ENCODE measurements at regions not wholly inside any gene's neighbourhood (a gene's known extent, or its start where the extent isn't known, plus 50 kb on each side); places are given as distances from the start of the nearest gene placed in this dataset.

DNA sequence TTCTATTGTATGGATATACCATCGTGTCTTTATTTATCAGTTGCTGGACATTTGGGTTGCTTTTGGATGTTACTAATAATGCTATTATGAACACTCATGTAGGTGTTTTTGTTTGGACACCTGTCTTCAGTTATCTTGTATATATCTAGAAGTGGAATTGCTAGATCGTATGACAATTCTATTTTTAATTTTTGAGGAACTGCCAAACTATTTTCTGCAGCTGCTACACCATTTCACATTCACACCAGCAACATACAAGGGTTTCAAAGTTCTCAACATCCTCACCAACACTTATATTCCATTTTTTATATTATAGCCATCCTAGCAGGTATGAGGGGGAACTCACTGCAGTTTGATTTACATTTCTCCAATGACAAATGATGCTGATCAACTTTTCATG is 324.6 kb downstream of the CAAP1 start:
- DNase-seq = no peak

DNA sequence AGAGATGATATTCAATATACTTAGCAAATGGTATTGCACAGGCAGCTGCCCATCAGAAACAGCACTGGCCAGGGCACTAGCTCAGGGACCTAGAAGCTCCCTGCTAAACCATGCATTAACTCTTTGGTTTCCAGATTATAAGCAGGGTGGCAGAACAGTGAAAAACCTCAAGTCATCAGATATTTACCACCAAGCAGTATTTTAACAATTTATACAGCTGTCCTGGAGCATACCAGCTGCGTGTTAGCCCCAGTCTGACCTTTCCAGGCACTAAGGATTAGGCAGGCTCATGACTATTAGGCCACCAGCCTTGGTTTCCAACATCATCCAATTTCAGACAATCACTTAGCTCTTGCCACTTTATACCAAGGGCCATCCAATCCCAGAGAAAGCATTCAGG is 326.5 kb downstream of the CAAP1 start:
- DNase-seq = no peak

DNA sequence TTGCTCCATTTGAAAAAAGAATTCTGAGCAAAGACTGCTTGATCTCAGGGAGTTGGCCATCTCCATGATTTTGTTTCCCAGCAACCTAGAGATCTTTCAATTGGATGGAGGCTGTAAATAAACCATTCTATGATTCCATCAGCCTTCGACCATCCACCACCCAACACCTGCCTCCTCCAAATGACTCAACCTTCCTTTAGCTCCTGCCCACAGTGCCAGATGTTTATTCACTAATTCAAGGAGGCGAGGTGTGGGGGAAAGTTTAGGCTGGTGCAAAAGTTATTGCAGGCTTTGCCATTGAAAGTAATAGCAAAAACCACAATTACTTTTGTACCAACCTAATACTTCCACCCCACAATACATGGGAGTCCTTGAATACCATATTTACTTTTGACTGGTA is 327.5 kb downstream of the CAAP1 start:
- no peak for DNase-seq

DNA sequence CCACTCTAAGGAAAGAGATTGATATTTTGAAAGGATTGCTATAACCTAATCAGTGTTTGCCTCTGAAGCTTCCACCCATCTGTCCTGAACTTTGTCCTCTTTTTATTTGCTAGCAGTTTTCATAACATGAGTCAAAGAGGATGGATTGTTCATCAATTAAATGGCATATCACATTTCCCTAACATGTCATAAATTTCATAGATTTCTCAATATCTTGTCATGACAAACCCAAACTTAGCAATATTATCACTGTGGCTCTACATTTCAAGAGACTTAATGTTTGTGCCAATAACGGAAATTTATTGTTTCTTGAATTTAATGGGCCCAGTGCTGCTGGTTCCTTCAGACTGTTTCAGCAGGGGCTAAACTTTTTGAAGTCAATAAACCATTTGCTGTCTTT is 330.3 kb downstream of the CAAP1 start:
- DNase-seq = no peak

DNA sequence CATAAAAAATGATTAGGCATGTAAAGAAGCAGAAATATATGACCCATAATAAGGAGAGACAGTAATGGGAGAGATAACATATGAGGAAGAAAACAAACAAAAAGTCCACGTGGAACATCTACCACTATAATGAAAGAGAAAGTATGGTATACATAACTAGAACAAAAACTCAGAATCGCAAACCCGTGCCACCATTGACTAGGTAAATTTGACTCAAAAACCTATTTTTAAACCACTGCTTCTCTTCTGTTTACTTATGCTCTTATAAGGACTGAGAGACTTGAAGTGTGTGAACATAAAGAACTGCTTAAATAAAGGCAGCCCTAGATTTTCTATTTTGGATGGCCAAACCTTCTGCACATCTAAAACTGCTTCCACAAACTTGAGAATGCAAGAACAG is 330.7 kb downstream of the CAAP1 start:
- no peak for DNase-seq

DNA sequence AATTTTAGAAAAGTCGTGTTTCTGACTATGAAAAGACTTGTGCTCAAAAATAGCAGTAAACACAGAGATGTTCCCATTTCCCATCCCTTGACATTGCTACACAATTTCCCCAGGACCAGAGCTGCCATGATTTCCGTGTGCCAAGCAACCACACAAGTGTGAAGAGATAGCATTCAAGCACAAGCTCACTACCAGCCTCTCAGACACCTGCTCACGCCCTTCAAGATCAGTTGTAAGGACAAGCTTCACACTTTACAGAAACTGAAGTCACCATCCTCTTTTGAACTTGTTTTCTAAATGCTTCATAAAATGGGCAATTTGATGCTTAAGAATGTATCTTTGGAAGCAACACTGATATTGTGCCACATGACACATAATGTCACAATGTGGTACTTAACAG is 333.1 kb downstream of the CAAP1 start:
- DNase-seq = no peak

DNA sequence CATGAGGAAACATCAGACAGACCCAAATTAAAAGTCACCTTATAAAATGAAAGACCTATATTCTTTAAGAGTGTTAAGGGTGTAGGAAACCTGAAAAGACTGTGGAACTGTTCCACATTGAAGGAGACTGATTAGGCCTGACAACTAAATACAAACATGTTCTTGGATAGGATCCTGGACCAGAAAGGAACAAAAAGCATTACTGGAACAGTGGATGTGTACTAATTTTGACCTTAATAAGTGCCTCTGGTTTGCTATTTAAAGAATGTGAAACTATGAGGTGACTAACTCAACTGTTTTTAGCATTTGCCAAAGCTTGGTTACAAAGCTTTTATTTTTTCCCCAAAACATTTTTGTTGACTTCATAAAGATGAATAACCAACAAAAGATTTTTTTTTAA is 340.6 kb downstream of the CAAP1 start:
- no peak for DNase-seq

DNA sequence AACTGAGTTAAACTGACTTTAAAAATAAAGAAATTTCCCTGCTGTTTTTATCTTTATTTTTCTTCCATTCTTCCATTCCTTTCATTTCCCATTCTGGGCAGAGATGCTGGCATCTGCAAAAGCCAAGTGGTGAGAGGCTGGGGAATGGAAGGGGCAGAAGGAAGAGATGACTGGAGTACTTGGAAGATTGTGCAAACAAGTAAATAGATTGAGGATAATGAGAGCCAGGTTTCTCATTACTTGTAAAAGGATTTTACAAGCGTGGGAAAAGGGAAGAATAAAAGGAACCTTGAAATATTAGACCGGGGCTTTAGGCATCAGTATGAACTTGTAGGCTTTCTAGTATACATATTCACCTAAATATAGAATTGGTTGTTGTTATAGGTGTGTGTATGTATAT is 341.2 kb downstream of the CAAP1 start:
- peak in 6 of 51 donors; percentile 0 to 2 (median 1) for DNase-seq

DNA sequence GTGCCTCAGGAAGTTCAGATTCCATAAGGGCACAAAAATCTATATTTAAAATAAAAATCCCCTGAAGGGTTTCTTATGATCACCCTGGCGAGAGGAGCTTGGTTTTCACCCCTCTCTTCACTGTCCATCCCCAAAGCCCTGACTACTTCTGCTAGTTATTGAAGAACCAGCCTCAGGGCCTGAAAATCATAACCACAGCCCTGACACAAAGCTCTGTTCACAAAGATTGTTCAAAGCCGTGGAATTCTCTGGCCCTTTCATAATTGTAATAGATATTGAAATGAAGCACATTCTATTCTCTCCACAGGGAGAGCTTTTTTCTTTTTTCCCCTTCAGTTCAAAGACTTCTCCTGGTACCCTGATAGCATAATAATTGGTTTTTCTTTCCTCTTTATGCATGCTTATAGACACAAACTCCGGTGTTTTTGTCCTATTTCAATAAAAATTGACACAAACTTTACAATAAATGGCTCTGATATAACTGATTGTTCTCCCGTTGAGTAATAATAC is 343.8 kb downstream of the CAAP1 start:
- no peak for DNase-seq

DNA sequence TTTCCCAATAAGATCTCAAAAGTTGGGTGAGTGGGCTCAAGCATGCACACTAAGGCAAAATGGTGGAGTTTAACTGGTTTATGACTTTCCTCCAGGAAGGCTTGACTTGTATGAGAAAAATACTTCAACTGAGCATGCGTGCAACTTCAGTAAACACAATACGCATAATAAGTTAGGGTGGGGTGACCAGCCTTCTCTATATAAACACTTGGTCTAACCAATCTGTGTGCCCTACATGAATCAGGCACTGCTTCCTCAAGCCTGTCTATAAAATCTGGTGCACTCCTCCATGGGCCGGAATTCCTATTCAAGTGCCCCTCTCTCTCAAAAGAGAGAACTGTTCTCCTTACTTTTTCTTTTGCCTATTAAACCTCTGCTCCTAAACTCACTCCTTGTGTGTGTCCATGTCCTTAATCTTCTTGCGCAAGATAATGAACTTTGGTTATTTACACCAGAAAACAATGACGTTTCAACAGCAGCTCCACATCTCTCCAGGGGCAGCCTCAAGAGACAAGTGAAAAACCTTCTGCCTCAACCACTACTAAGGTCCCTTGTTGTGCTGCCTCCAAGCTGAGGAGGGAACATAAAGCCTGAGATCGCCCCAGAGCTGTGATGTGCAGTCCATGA is 352.6 kb downstream of the CAAP1 start:
- DNase-seq = no peak

DNA sequence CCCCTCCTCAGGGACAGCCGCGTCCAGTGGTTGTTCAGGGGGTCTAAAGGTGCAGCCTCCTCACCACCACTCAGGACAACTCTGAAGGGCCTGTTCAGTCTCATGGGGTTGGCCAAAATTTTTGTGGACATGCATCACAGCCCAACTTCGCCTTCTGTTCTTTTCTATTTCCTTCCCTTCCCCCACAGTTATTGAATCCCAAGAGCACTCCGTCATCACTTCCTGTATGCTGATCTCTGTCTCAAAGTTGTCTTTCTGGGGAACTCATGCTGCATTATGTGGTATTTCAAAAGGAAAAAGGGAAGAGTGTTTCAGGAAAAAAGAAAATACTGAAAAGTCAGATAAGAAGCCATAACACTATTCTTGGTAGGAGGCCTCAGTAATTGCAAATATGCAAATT is 355.4 kb downstream of the CAAP1 start:
- no peak for DNase-seq

DNA sequence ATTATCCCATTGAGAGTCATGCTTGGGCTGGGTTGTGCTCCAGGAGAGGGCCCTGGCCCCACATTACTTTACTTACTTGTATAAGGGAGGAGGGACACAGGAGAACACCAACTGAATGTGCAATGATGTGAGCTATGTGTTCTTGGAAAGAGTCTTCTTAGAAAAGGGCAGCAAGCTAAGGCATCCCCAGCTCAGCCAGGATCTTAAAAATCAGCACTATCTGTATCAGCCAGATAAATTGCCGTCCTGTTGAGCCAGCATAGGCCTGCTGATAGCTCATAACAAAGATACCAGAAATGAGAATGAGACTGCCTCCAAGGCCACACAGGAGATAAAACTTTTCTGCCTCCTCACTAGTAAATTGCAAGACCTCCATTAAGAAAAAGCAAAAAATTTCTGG is 357.5 kb downstream of the CAAP1 start:
- no peak for DNase-seq

DNA sequence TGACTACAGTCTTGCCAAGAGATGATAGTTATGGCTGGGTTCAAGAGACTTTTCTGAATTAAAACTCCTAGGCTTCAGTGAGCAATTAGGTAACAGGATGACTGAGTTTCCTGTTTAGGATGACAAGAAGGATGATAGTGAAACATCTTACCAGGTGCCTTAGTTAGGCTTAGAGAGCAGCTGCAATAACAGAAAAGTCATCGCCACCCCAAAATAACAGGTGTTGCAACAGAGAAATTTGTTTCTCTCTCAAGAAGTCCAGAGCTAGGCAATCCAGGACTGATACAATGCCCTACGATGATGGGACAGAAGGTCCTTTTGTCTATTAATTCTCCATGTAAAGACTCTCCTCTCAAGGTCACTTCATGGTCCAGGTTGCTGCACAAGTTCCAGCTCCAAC is 361.8 kb downstream of the CAAP1 start:
- DNase-seq = no peak

DNA sequence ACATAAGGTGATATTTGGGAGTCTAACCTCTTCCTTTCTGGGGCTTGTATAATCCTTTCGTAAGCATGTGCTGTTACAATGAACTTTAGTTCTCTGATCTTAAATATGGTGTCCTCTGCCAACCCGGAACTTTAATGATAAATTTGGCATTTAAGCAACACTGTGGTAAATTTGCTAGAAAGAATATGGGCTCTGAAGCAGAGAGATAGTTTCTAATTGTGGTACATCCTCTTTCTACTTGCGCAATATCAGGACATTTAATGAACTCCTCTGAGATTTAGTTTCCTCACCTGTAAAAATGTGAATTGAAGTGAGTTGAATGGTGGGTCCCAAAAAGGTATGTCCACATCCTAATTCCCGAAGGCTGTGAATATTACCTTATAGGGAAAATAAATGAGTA is 364.7 kb downstream of the CAAP1 start:
- no peak for DNase-seq

DNA sequence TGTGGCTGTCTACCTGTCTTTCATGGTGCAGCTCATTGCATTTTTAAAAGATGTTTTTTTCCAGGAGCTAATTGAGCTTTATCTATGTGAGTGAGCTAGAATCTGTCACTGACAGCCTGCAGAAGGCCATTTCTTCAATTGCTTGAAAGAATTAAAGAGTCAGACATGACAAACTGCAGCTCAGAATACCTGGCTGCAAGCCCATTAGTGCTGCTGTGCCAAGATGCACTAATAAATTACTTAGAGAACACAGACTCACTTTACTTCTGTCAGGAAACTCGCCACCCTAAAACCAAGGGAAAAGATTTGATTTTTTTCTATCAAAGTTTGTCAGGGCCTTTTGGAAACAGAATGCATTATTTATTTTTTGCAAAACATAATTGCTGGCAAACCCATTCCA is 368.3 kb downstream of the CAAP1 start:
- DNase-seq = peak in 20 of 51 donors; percentile 0 to 50 (median 13)

DNA sequence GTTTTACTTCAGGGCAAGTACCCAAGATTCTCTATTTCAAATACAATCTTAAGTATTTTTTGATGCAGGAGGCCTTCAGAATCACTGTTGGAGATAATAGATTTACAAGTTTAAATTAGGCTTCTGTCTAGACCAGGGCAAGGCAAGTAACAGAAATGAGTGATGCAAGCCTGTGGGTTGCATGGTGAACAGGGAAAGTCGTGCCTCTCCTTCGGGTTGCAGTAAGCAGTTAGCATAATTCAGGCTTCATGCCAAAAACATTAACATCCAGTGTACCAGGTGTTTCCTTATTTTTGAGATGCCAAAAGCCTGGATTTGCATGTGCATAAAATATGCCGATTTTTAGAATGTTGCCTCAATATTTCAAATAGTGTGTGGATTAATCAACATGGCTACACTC is 369.0 kb downstream of the CAAP1 start:
- no peak for DNase-seq

DNA sequence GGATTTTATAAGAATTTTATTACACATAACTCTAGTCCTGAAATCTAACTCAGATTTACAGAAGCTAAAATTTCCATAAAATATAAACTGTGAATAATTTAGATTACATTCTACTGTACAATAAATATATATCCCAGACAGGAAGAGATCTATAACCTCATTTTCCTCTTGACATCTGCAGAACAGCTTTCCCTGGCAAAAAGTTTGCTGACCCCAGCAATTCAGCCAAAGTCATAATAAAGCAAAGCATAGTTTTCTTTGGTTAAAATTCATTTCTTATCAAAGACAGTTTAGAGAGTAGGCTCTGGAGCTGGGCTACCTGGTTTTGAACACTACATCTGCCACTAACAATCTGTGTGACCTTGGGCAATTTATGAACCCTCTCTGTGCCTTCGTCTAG is 372.5 kb downstream of the CAAP1 start:
- DNase-seq = no peak

DNA sequence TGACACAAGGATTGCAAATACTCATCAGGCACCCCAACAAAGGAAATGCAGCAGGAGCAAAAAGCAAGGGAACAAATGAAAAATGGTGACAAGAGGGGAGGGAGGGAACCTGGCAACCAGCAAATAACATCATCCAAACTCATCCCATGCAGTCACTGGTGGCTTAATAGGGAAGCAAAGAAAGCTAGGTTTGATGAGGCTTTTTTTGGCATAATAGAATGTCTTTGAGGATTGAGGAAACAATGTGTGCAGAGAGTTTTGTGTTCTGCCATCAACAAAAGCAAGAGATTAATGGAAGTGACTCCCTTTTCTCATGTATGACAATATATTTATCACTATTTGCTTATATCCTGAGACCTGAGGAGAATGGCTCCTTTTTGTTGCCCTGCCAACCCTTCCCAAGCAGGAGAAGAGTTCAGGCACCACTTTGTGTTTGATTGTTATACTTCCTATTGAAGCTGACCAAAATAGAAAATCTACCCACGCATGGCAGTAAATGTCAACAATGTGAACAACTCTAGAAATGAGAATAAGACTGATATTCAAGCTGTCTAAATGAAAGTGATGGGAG is 375.7 kb downstream of the CAAP1 start:
- DNase-seq = no peak

DNA sequence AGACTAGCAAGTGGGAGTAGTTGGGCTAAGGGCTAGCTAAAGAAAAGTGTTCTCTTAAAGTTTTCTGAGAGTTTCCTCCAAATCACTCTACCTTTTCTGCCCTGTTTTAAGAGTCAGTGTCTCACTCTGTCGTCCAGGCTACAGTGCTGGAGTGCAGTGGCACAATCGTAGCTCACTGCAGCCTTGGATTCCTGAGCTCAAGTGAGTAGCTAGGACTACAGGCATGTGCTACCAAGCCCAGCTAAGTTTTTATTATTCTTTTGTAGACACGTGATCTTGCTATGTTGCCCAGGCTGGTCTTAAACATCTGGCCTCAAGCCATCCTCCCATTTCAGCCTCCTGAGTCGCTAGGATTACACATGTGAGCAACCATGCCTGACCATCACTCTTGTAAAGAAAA is 378.9 kb downstream of the CAAP1 start:
- DNase-seq = no peak

DNA sequence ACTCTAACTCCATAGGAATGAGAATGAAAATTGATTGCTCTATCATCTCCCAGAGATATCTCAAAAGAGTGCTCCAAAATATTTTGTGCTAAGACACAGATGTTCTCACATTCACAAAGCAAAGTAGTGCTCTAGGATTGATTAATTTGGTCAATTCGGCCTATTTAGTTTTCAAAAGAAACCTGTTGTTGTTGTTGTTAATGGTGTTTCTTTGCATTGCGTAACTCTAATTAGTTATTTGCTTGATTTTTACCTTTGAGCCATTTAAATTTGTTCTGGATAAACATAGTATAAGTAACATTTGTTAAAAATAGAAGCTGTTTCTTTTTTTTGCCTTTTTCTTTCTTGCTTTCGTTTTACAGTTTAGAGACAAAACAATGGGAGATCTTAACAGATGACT is 382.5 kb downstream of the CAAP1 start:
- DNase-seq = no peak

DNA sequence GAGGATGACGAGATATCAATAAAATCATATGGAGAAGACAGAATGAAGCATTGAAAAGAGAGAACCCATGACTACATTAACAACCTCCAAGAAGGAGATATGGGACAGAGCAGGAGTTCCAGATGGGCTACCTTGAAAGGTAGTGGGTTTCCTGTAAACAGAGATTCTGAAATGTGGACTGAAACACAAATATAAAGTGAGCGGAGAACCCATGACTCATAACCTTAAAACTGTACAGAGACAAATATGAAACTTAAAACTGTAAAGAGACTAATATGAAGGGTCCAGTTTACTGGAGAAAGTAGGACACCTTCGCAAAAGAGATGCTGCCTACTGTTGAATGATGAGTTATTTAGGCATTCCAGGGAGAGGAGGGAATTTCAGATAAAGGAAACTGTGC is 383.7 kb downstream of the CAAP1 start:
- DNase-seq = no peak

DNA sequence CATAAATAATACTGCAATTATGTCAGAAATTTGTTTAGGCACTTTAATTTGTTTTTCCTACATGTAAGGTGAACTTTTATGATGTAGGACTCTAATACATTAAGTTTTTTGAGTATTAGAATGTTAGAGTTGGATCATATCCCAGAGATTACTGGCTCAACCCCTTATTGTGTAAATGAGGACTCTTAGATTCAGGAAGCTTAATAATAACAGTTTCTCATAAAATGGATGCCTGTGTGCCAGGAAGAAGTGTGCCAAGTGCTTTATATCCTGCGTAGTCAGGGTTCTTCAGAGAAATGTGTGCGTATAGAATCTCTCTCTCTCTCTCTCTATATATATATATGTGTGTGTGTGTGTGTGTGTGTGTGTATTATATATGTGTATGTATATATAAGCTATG is 388.5 kb downstream of the CAAP1 start:
- no peak for DNase-seq

DNA sequence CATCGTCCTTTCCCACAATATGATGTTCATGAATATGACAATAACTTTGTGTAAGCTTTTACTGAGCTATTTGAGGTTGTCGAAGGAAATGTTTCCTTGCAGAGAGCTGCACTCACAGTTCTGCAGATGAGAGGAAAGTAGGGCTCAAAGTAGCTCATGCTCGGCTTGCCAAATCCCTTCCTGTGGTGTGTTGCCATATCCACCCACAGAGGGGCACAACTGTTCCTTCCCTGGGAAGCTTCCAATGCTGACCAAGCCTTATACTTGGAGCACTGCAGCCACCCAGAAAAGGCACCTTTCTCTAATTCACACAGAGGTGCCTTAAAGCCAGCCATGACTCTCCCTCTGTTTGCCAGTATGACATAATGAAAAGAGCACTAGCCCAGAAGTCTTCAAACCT is 390.3 kb downstream of the CAAP1 start:
- DNase-seq = peak in 2 of 51 donors; percentile 4 to 5

DNA sequence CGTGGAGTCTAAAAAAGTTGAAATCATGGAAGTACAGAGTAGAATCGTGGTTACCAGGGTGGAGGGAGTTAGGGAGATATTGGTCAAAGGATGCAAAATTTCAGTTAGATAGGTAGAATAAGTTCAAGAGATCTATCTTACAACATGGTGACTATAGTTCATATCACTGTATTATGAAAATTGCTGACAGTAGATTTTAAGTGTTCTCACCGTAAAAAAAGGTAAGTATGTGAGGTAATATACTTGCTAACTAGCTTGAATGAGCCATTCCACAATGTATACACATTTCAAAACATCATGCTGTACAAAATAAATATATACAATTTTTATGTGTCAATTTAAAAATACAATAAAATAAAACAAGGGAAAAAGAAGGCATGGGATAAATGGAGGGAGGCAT is 392.1 kb downstream of the CAAP1 start:
- no peak for DNase-seq

Measured in hypothalamus (tissue), 51 donors.